ENCODE measurements at regions not wholly inside any gene's neighbourhood (a gene's known extent, or its start where the extent isn't known, plus 50 kb on each side); places are given as distances from the start of the nearest gene placed in this dataset.
A peak's percentile ranks its signal among the peaks of the same experiment; 100 is the strongest.

- DNase-seq, result no peak
These were observed 104.1 kb upstream of the LPP start for GRCh38 chr3:188049606-188050530.

GRCh38 chr3:188051801-188052168, 102.2 kb upstream of the LPP start:
- no peak for DNase-seq

GRCh38 chr3:188052169-188053035, 101.6 kb upstream of the LPP start:
- DNase-seq, result no peak

GRCh38 chr3:188053036-188053340, 101.0 kb upstream of the LPP start:
- DNase-seq, result no peak

- no peak for DNase-seq
These were observed 100.1 kb upstream of the LPP start for GRCh38 chr3:188053710-188054380.

- no peak for DNase-seq
These were observed 99.4 kb upstream of the LPP start for GRCh38 chr3:188054541-188054940.

- no peak for DNase-seq
These were observed 98.6 kb upstream of the LPP start for GRCh38 chr3:188055388-188055787.

- DNase-seq, result no peak
These were observed 96.8 kb upstream of the LPP start for GRCh38 chr3:188057124-188057523.

- DNase-seq, result no peak
These were observed 95.3 kb upstream of the LPP start for GRCh38 chr3:188058569-188059184.

GRCh38 chr3:188059351-188059750, 94.6 kb upstream of the LPP start:
- no peak for DNase-seq

- no peak for DNase-seq
These were observed 93.6 kb upstream of the LPP start for GRCh38 chr3:188060264-188060835.

- peak; percentile 54 for DNase-seq
These were observed 93.0 kb upstream of the LPP start for GRCh38 chr3:188060840-188061544.

- no peak for DNase-seq
These were observed 91.7 kb upstream of the LPP start for GRCh38 chr3:188062216-188062615.

GRCh38 chr3:188064831-188065493, 89.0 kb upstream of the LPP start:
- DNase-seq, result no peak

- DNase-seq, result no peak
These were observed 87.8 kb upstream of the LPP start for GRCh38 chr3:188066141-188066540.

GRCh38 chr3:188067932-188068331, 86.0 kb upstream of the LPP start:
- DNase-seq, result no peak

- no peak for DNase-seq
These were observed 85.6 kb upstream of the LPP start for GRCh38 chr3:188068342-188068741.

- no peak for DNase-seq
These were observed 82.3 kb upstream of the LPP start for GRCh38 chr3:188071636-188072035.

GRCh38 chr3:188076176-188076575, 77.8 kb upstream of the LPP start:
- DNase-seq, result no peak

- no peak for DNase-seq
These were observed 76.7 kb upstream of the LPP start for GRCh38 chr3:188077160-188077799.

GRCh38 chr3:188080091-188080490, 73.9 kb upstream of the LPP start:
- no peak for DNase-seq
